Mucosa of descending colon (tissue), 3 donors: ENCODE measurements at regions not wholly inside any gene's neighbourhood (a gene's known extent, or its start where the extent isn't known, plus 50 kb on each side); places are given as distances from the start of the nearest gene placed in this dataset.

Experiments used
- ATAC-seq: fragments of 200-7000 bp; cut with Tn5 transposase; one replicate; pipeline ENCODE4 v1.9.1; 2020; ENCODE audit warnings: mild to moderate bottlenecking, moderate library complexity
- DNase-seq, 3 donors: peaks; one replicate each; pipeline ENCODE4 v3.0.0-alpha.2; 2020
- H3K36me3 ChIP-seq: fragments of 200-600 bp; one replicate; pipeline ENCODE4 v1.8.0; 2021; ENCODE audit warnings: low read depth, mild to moderate bottlenecking
- H3K4me1 ChIP-seq: fragments of 200-600 bp; one replicate; pipeline ENCODE4 v1.8.0; 2021; ENCODE audit warnings: low read depth, mild to moderate bottlenecking
- H3K4me3 ChIP-seq: fragments of 200-600 bp; one replicate; pipeline ENCODE4 v1.8.0; 2021; ENCODE audit warnings: mild to moderate bottlenecking
- H3K9me3 ChIP-seq: fragments of 200-600 bp; one replicate; pipeline ENCODE4 v1.8.0; 2021; ENCODE audit warnings: mild to moderate bottlenecking
- CTCF ChIP-seq: fragments of 200-600 bp; IDR thresholded peaks from one replicate; pipeline ENCODE4 v1.8.0; 2022; ENCODE audit warnings: antibody characterized with exemption, mild to moderate bottlenecking
- intact Hi-C, 2 donors: fragments of 100-400 bp; cut with DNase I in 1 of 2; cut with micrococcal nuclease in 1 of 2; formaldehyde crosslinking; loops; one replicate each; pipeline versions ENCODE4 v1.11.0 to v1.11.1; 2022; cut with DNase I, micrococcal nuclease
- donor health status: DM: no; HTN: no; CAD: no; lungs with moderate emphysema.
- donor health status: DM: no; HTN: no; CAD: no.
- donor health status: DM: no; HTN: yes; CAD: no.

- no peak for TF ChIP-seq CTCF
- H3K4me1 ChIP-seq: no peaks in the 10 kb centered on the region
- no peak for DNase-seq
- peaks cover 9% of the 10 kb centered on the region for H3K9me3 ChIP-seq
- no peaks in the 10 kb centered on the region for H3K36me3 ChIP-seq
- intact Hi-C loops: no loop called here
- no peak for ATAC-seq
- H3K4me3 ChIP-seq: no peak overlapping the region
These were observed 171.8 kb downstream of the TRIM27 start for GRCh38 chr6:28751963-28752350.

- intact Hi-C loops: no loop called here
- H3K4me1 ChIP-seq: no peaks in the 10 kb centered on the region
- no peak overlapping the region for H3K4me3 ChIP-seq
- DNase-seq (no peak), ATAC-seq (no peak)
- no peak for TF ChIP-seq CTCF
- no peaks in the 10 kb centered on the region for H3K36me3 ChIP-seq
- no peaks in the 10 kb centered on the region for H3K9me3 ChIP-seq
These were observed 166.2 kb downstream of the TRIM27 start for GRCh38 chr6:28757429-28758045.

- DNase-seq (no peak), ATAC-seq (no peak)
- Histone ChIP-seq H3K36me3 (no peaks in the 10 kb centered on the region), H3K4me3 (no peak overlapping the region), H3K9me3 (no peaks in the 10 kb centered on the region), H3K4me1 (no peaks in the 10 kb centered on the region)
- intact Hi-C loops: no loop called here
- no peak for TF ChIP-seq CTCF
These were observed 165.6 kb downstream of the TRIM27 start for GRCh38 chr6:28758046-28758817.

GRCh38 chr6:28758818-28759235, 165.0 kb downstream of the TRIM27 start:
- Histone ChIP-seq H3K9me3 (no peaks in the 10 kb centered on the region), H3K4me3 (no peak overlapping the region), H3K4me1 (no peaks in the 10 kb centered on the region), H3K36me3 (no peaks in the 10 kb centered on the region)
- no peak for TF ChIP-seq CTCF
- ATAC-seq: no peak
- intact Hi-C loops: no loop called here
- no peak for DNase-seq

- Histone ChIP-seq H3K36me3 (no peaks in the 10 kb centered on the region), H3K9me3 (no peaks in the 10 kb centered on the region), H3K4me1 (no peaks in the 10 kb centered on the region), H3K4me3 (no peak overlapping the region)
- no peak for TF ChIP-seq CTCF
- ATAC-seq (no peak), DNase-seq (no peak)
- intact Hi-C loops: no loop called here
These were observed 159.6 kb downstream of the TRIM27 start for GRCh38 chr6:28764014-28764723.
